C1 segment of cervical spinal cord (tissue), 14 donors: ENCODE measurements at regions not wholly inside any gene's neighbourhood (a gene's known extent, or its start where the extent isn't known, plus 50 kb on each side); places are given as distances from the start of the nearest gene placed in this dataset.

Experiments
- DNase-seq, 14 donors: peaks; one replicate each; lab custom pipeline; 2025; lab: John Stamatoyannopoulos, UW

- DNase-seq, result no peak
Measured at GRCh38 chr3:188034989-188035388, 119.0 kb upstream of the LPP start.

- DNase-seq, result peak in 1 of 14 donors; percentile 48
Measured at GRCh38 chr3:188036375-188037194, 117.4 kb upstream of the LPP start.

- DNase-seq, result peak in 1 of 14 donors; percentile 43
Measured at GRCh38 chr3:188037195-188037718, 116.7 kb upstream of the LPP start.

GRCh38 chr3:188037965-188038581, 115.9 kb upstream of the LPP start:
- DNase-seq, result no peak

GRCh38 chr3:188041193-188041592, 112.8 kb upstream of the LPP start:
- no peak for DNase-seq

GRCh38 chr3:188041895-188042294, 112.1 kb upstream of the LPP start:
- DNase-seq, result no peak

GRCh38 chr3:188042466-188042865, 111.5 kb upstream of the LPP start:
- no peak for DNase-seq

- no peak for DNase-seq
Measured at GRCh38 chr3:188043891-188044290, 110.1 kb upstream of the LPP start.

- DNase-seq, result no peak
Measured at GRCh38 chr3:188046561-188047211, 107.3 kb upstream of the LPP start.

GRCh38 chr3:188047536-188047935, 106.4 kb upstream of the LPP start:
- DNase-seq, result no peak

GRCh38 chr3:188049606-188050530, 104.1 kb upstream of the LPP start:
- no peak for DNase-seq

- DNase-seq, result peak in 9 of 14 donors; percentile 79 to 94 (median 87)
Measured at GRCh38 chr3:188051801-188052168, 102.2 kb upstream of the LPP start.

GRCh38 chr3:188052169-188053035, 101.6 kb upstream of the LPP start:
- peak; percentile 15 to 100 (median 94) for DNase-seq

- peak in 1 of 14 donors; percentile 42 for DNase-seq
Measured at GRCh38 chr3:188053036-188053340, 101.0 kb upstream of the LPP start.

GRCh38 chr3:188053710-188054380, 100.1 kb upstream of the LPP start:
- DNase-seq, result no peak

GRCh38 chr3:188054541-188054940, 99.4 kb upstream of the LPP start:
- no peak for DNase-seq

GRCh38 chr3:188055388-188055787, 98.6 kb upstream of the LPP start:
- DNase-seq, result no peak

- no peak for DNase-seq
Measured at GRCh38 chr3:188057124-188057523, 96.8 kb upstream of the LPP start.

GRCh38 chr3:188058569-188059184, 95.3 kb upstream of the LPP start:
- no peak for DNase-seq

GRCh38 chr3:188059351-188059750, 94.6 kb upstream of the LPP start:
- no peak for DNase-seq
